ENCODE measurements at regions not wholly inside any gene's neighbourhood (a gene's known extent, or its start where the extent isn't known, plus 50 kb on each side); places are given as distances from the start of the nearest gene placed in this dataset.

- no peak for DNase-seq (ENCODE audit: low spot score in 2 of 2)
Observed at GRCh38 chr4:36394352-36394903, 113.0 kb downstream of the DTHD1 start.

DNA sequence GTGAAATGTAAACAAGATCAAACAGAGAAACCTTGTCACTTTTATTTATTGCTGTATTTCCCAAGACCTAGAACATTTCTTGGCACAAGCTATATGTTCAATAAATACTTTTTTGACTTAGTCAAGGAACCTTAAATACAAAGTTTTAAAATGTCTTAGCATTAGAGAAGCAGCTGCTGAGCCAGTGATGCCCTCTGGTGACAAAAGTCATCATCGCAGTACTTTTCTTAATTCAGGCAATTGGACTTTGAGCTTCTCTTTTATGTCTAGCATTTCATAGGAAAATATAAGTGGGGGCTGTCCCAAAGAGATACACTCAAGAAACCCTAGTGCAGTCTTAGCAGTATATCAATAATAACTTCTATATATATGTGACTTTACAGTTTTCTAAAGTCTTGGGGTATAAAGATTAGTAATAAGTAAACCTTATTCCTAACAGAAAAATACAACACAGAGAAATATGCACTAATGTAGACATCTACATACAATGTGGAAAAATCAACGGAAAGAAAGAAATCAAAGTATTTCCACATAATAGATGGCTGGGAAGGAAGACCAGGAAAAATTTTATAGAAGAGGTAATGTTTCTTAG is 118.4 kb downstream of the DTHD1 start:
- no peak overlapping the region for H3K27ac Mint-ChIP-seq
- ATAC-seq (ENCODE audit: low read depth) (peak; percentile 46), DNase-seq (ENCODE audit: low spot score in 2 of 2) (peak; percentile 31 to 49)
- H3K4me1 Mint-ChIP-seq: no peaks in the 10 kb centered on the region
- H3K36me3 Mint-ChIP-seq: no peaks in the 10 kb centered on the region
- no peaks in the 10 kb centered on the region for H3K27me3 Mint-ChIP-seq
- H3K9me3 Mint-ChIP-seq: peaks cover 4% of the 10 kb centered on the region
- H3K4me3 Mint-ChIP-seq: no peak overlapping the region

More at GRCh38 chr4:36394352-36394903, 113.0 kb downstream of the DTHD1 start:
- no peaks in the 10 kb centered on the region for H3K9me3 Mint-ChIP-seq
- no peak for ATAC-seq (ENCODE audit: low read depth)
- H3K36me3 Mint-ChIP-seq: no peaks in the 10 kb centered on the region
- H3K4me1 Mint-ChIP-seq: peaks cover 4% of the 10 kb centered on the region
- H3K4me3 Mint-ChIP-seq: no peak overlapping the region
- no peak overlapping the region for H3K27ac Mint-ChIP-seq
- H3K27me3 Mint-ChIP-seq: peaks cover 5% of the 10 kb centered on the region

- no peaks in the 10 kb centered on the region for H3K36me3 Mint-ChIP-seq
- ATAC-seq (ENCODE audit: low read depth): no peak
- H3K4me1 Mint-ChIP-seq: no peaks in the 10 kb centered on the region
- H3K27me3 Mint-ChIP-seq: no peaks in the 10 kb centered on the region
- DNase-seq (ENCODE audit: low spot score in 2 of 2): no peak
- H3K27ac Mint-ChIP-seq: peak overlapping the region; percentile 21
- no peak overlapping the region for H3K4me3 Mint-ChIP-seq
- peaks cover 4% of the 10 kb centered on the region for H3K9me3 Mint-ChIP-seq
Observed at GRCh38 chr4:36402008-36402758, 120.8 kb downstream of the DTHD1 start.

- DNase-seq (ENCODE audit: low spot score in 2 of 2) (no peak), ATAC-seq (ENCODE audit: low read depth) (no peak)
- H3K27ac Mint-ChIP-seq: no peak overlapping the region
- H3K4me3 Mint-ChIP-seq: no peak overlapping the region
- H3K9me3 Mint-ChIP-seq: no peaks in the 10 kb centered on the region
- peaks cover 11% of the 10 kb centered on the region for H3K27me3 Mint-ChIP-seq
- H3K36me3 Mint-ChIP-seq: no peaks in the 10 kb centered on the region
- no peaks in the 10 kb centered on the region for H3K4me1 Mint-ChIP-seq
Observed at GRCh38 chr4:36411338-36411737, 129.9 kb downstream of the DTHD1 start.

- Mint-ChIP-seq H3K36me3 (no peaks in the 10 kb centered on the region), H3K27ac (no peak overlapping the region), H3K4me1 (no peaks in the 10 kb centered on the region), H3K9me3 (no peaks in the 10 kb centered on the region), H3K27me3 (peaks cover 14% of the 10 kb centered on the region), H3K4me3 (no peak overlapping the region)
- ATAC-seq (ENCODE audit: low read depth): no peak
- no peak for DNase-seq (ENCODE audit: low spot score in 2 of 2)
Observed at GRCh38 chr4:36414248-36414647, 132.8 kb downstream of the DTHD1 start.

DNA sequence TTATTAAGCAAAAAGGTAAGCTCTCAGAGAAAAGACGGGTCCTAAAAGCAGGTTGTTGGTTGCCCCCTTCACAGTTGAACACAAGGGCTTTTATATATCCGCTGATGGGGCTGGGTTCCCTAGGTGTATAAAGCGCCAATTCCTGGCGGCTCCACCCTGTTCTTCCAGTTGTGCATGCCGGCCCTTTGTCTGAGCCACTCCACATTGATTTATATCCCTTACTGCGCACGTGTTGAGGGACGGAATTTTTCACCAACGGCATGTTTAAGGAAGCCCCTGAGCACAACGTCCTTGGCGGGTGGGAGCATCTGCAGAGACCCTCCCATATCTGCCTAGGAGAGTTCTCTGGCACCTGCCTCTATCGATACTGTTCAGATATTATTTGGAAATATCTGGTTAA is 135.7 kb downstream of the DTHD1 start:
- Mint-ChIP-seq H3K4me3 (no peak overlapping the region), H3K27me3 (peaks cover 10% of the 10 kb centered on the region), H3K36me3 (no peaks in the 10 kb centered on the region), H3K4me1 (no peaks in the 10 kb centered on the region), H3K27ac (no peak overlapping the region), H3K9me3 (peaks cover 3% of the 10 kb centered on the region)
- DNase-seq (ENCODE audit: low spot score in 2 of 2) (no peak), ATAC-seq (ENCODE audit: low read depth) (no peak)

DNA sequence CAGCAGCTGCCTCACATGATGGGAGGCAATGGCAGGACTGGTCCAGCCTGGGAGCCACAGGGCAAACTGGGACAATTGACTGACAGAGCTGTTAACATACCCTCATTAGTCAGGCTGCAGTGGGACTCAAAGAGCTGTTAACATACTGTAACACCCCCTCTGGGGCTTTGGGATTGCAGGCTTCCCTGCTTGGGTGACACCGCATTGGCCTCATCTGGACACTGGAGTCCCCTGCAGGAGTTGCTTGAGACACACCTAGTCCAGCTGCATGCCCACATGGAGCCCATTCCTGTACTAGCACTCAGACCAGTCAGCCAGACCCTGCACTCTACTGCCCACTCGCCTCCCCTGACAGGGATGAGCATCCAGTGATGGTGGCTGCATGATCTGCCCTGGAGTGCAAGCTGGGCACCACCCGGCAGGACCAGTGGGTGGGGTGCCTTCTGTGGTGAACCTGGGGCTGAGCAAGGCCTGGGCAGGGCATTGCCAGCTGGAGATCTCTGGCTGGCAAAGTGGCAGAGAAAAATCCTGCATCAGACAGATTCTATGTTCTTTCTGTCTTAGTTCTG is 138.8 kb downstream of the DTHD1 start:
- peaks cover 10% of the 10 kb centered on the region for H3K27me3 Mint-ChIP-seq
- ATAC-seq (ENCODE audit: low read depth): no peak
- H3K9me3 Mint-ChIP-seq: peaks cover 3% of the 10 kb centered on the region
- H3K4me3 Mint-ChIP-seq: no peak overlapping the region
- H3K36me3 Mint-ChIP-seq: no peaks in the 10 kb centered on the region
- H3K4me1 Mint-ChIP-seq: no peaks in the 10 kb centered on the region
- no peak for DNase-seq (ENCODE audit: low spot score in 2 of 2)
- no peak overlapping the region for H3K27ac Mint-ChIP-seq

- peaks cover 3% of the 10 kb centered on the region for H3K4me1 Mint-ChIP-seq
- DNase-seq (ENCODE audit: low spot score in 2 of 2): no peak
- peaks cover 3% of the 10 kb centered on the region for H3K9me3 Mint-ChIP-seq
- no peak for ATAC-seq (ENCODE audit: low read depth)
- H3K27ac Mint-ChIP-seq: no peak overlapping the region
- H3K4me3 Mint-ChIP-seq: no peak overlapping the region
- peaks cover 11% of the 10 kb centered on the region for H3K27me3 Mint-ChIP-seq
- no peaks in the 10 kb centered on the region for H3K36me3 Mint-ChIP-seq
Observed at GRCh38 chr4:36422607-36423006, 141.2 kb downstream of the DTHD1 start.

DNA sequence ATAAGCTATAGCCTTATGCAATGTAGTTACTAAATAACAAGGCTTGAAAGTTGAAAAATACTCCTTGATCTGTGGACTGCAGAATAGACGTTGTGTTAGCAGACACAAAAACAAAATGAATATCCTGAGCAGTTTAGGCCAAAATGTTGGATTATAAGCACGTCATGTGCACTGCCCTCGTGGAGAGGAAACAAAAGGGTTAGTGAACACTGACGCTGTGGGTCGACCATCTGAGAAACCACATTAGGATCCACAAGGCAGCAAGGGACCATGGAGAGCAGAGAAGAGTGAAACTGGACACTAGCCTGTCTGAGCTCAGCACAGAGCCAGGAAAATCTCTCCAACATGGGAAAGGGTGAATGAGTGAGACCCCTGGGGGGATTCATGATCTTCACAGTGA is 145.3 kb downstream of the DTHD1 start:
- DNase-seq (ENCODE audit: low spot score in 2 of 2) (no peak), ATAC-seq (ENCODE audit: low read depth) (no peak)
- Mint-ChIP-seq H3K4me1 (peaks cover 9% of the 10 kb centered on the region), H3K9me3 (no peaks in the 10 kb centered on the region), H3K27ac (no peak overlapping the region), H3K27me3 (peaks cover 8% of the 10 kb centered on the region), H3K36me3 (no peaks in the 10 kb centered on the region), H3K4me3 (no peak overlapping the region)

- peaks cover 8% of the 10 kb centered on the region for H3K27me3 Mint-ChIP-seq
- no peak overlapping the region for H3K27ac Mint-ChIP-seq
- DNase-seq (ENCODE audit: low spot score in 2 of 2) (no peak), ATAC-seq (ENCODE audit: low read depth) (no peak)
- peaks cover 9% of the 10 kb centered on the region for H3K4me1 Mint-ChIP-seq
- H3K9me3 Mint-ChIP-seq: no peaks in the 10 kb centered on the region
- H3K36me3 Mint-ChIP-seq: no peaks in the 10 kb centered on the region
- H3K4me3 Mint-ChIP-seq: no peak overlapping the region
Observed at GRCh38 chr4:36427696-36428095, 146.3 kb downstream of the DTHD1 start.

DNA sequence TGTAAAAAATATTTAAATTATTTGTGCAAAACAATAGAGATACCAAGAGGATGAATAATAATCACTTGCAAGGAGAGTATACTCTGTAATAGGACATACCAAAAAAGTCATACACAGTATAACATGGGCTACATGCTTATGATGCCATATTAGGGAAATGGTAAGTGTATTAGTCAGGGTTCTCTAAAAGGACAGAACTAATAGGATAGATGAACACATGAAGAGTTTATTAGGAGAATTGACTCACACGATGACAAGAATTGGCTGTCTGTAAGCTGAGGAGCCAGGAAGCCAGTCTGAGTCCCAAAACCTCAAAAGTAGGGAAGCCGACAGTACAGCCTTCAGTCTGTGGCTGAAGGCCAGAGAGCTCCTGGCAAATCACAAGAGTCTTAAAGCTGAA is 151.2 kb downstream of the DTHD1 start:
- Mint-ChIP-seq H3K4me1 (peaks cover 5% of the 10 kb centered on the region), H3K27me3 (peaks cover 6% of the 10 kb centered on the region), H3K9me3 (peaks cover 2% of the 10 kb centered on the region), H3K36me3 (peaks cover 2% of the 10 kb centered on the region), H3K27ac (no peak overlapping the region), H3K4me3 (no peak overlapping the region)
- ATAC-seq (ENCODE audit: low read depth): no peak
- no peak for DNase-seq (ENCODE audit: low spot score in 2 of 2)

GRCh38 chr4:36439556-36439955 is 158.1 kb downstream of the DTHD1 start:
- no peak for DNase-seq (ENCODE audit: low spot score in 2 of 2)
- Mint-ChIP-seq H3K9me3 (peaks cover 6% of the 10 kb centered on the region), H3K4me3 (no peak overlapping the region), H3K36me3 (peaks cover 6% of the 10 kb centered on the region), H3K27me3 (peaks cover 6% of the 10 kb centered on the region), H3K4me1 (no peaks in the 10 kb centered on the region), H3K27ac (no peak overlapping the region)
- no peak for ATAC-seq (ENCODE audit: low read depth)

DNA sequence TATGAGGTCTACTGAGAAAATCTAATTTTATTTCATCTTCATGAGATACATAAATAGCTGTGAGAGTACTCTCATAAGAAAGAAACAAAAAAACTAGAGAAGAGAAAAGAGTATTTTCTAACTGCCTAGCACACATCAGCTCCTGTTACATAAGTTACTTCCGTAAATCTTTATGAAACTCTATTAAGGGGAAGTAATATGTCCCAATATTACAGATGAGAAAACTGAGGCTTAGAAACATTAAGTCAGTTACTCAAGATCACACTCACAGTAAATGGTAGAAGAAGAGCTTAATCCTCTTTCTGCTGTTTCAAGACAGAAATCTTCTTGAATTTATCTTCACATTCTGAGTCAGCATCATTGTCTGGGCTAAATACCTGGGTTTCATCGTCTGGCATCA is 164.1 kb downstream of the DTHD1 start:
- no peaks in the 10 kb centered on the region for H3K4me1 Mint-ChIP-seq
- H3K9me3 Mint-ChIP-seq: no peaks in the 10 kb centered on the region
- ATAC-seq (ENCODE audit: low read depth) (peak; percentile 48), DNase-seq (ENCODE audit: low spot score in 2 of 2) (no peak)
- no peaks in the 10 kb centered on the region for H3K36me3 Mint-ChIP-seq
- H3K4me3 Mint-ChIP-seq: no peak overlapping the region
- H3K27me3 Mint-ChIP-seq: peaks cover 4% of the 10 kb centered on the region
- no peak overlapping the region for H3K27ac Mint-ChIP-seq

DNA sequence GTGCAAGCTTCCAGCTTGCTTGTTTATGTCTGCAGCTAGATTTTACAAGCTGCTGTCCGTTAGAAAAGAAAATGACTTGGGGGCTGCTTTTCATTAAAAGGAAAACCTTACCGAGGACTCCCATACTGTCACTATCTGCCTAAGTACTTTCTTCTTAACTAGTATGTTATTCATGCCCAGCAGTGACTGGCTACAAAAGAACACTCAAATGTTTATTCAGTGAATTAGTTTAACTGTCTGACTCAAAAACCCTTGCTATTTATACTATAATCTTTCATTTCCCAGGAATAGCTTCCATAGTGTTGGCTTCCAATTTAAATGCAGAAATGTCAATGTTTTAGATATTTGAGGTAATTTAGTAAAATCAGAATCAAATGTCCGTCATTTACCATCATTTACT is 164.9 kb downstream of the DTHD1 start:
- Mint-ChIP-seq H3K4me1 (no peaks in the 10 kb centered on the region), H3K4me3 (no peak overlapping the region), H3K27me3 (peaks cover 4% of the 10 kb centered on the region), H3K27ac (no peak overlapping the region), H3K36me3 (no peaks in the 10 kb centered on the region), H3K9me3 (no peaks in the 10 kb centered on the region)
- ATAC-seq (ENCODE audit: low read depth) (no peak), DNase-seq (ENCODE audit: low spot score in 2 of 2) (no peak)

All from memory B cell (primary cell).